NOMO-1 treated with dmso at 0.1 percent for 144 hours (cell line): ENCODE measurements at regions not wholly inside any gene's neighbourhood (a gene's known extent, or its start where the extent isn't known, plus 50 kb on each side); places are given as distances from the start of the nearest gene placed in this dataset.

Experiments used
- DNase-seq: peaks from one replicate; lab custom pipeline; 2025; ENCODE audit not compliant: unreplicated experiment; lab: John Stamatoyannopoulos, UW

DNA sequence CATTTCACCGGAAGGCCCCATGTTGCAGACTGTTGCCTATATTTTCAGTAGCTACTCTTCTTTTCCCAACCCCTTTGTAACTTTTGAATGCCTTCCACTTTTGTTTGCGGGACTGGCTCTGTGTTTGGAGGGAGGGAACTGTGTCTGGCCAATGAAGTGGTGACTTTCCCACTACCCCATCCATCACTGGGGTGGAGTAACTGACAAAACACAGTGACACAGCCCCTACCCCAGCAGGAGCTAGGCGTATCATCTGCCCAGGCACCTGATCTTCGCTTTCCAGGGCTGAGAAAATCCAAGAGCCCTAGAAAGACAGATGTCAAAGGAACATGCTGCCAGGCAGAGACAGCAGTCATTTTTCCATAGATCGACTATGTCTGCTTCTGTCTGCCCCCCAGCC is 710.6 kb upstream of the CELF2 start:
- no peak for DNase-seq

DNA sequence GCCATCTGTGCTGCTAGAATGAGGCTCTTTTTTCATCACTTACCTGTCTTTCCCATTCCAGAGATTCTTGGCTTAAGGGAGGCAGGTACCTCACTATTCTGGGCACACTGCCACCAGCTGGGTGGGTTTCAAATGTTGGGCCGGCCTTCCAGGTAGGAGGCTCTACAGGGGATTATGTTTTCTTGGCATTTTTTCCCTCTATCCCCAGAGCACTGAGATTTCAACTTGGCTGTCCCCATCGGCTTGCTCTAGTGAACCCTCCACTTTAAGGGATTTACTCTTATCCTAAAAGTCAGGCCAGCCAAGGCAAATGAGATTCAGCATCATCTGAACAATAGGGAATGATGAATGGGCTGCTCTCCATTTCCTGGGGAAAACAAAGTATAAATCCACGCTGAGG is 710.1 kb upstream of the CELF2 start:
- no peak for DNase-seq

DNA sequence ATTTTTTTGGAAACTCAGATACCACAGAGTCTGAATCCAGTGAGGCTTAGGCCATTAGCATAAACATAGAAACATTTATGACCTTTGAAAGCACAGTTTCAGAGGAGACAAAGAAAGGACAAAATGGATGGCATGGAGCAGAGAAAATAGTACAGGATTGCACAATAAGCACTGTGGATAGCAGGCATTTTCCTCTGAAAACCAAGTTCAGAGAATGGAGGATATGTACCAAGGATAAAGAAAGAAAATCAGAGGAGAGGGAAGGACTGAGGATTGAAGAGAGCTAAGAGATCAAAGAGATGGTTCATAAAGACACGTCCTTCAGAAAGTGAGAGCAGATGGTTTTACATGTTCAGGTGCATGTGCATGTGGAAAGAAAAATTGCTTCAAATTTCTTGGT is 707.2 kb upstream of the CELF2 start:
- DNase-seq: no peak

DNA sequence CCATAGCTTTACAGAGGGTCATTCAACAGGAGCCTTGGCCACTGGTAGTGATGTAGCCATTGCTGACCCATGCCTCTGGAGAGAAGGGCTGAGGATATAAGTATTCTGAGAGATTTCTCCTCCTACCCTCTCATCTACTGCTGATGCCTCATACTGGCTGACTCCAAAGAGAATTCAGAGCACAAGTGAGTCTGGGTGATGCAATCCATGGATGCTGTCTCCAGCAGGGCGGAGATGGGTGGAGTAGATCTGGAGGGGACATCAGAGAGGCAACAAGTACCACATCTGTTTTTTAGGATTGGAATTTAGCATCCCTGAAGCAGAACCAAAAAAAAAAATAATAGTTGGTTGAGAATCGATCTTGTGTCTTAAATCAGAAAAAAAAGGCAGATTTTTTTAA is 705.7 kb upstream of the CELF2 start:
- no peak for DNase-seq

DNA sequence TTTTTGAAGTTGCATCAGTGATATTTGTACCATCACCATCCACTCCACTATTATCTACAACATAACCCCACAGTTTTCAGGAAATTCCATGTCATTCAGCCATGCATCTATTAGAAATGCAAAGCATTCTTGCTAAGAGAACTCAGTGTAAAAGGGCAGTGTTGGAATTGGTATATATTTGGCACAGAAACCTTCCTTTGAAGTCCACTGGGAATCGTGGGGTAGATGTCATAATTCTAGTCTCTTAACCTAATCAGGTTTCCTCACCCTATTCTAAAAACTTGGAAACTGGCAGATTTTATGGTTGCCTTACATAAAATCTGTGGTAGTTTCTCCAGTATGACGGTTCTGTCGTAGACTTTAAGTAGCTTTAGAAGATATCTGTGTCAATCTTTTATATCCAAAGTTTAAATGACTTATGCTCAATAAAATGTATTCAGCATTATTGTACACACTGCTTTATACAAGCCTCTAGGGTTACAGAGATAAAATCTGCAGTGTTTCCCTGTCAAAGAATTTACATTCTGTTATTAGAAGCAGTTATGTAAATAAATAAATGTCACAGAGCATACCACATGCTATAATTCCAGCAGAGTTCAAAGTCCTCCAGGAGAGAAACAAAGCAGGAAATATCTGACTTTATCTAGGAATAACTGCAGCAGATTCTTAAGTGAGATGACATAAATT is 704.4 kb upstream of the CELF2 start:
- no peak for DNase-seq

DNA sequence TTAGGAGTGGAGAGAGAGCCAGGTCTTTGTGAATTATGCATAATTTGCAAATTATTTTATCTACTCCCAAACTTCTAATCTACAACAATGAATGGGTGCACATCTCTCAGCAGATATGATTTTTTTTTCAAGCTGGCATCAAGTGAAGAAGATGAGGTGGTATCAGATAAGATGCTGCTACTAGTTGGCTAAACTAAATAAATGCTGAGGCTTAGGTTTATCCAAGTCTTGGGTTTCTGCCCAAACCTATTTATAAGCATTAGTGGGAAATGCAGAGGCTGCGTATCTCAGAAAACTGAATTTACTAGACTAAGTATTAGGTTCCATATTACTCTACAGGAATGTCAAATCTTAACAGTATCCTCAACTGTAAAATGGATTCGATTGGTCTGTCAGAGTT is 703.0 kb upstream of the CELF2 start:
- DNase-seq: no peak

DNA sequence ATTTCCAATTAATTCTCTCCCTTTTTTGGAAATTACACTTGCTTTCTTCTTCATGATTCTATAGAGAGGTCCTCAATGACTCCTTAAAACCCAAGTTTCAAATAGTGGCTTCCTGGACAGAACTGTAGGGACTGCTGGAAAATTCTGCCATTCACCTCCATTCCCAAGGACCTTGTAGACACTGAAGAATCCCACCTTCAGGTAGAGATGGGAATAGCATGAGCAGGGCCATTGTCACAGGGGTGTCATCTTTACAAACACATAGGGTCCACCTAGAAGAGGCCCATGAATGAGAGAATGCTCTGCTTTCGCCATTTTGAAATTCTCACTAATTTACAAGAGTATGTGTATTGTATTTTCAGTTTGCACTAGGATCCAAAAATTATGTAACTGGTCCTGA is 701.7 kb upstream of the CELF2 start:
- DNase-seq: no peak

DNA sequence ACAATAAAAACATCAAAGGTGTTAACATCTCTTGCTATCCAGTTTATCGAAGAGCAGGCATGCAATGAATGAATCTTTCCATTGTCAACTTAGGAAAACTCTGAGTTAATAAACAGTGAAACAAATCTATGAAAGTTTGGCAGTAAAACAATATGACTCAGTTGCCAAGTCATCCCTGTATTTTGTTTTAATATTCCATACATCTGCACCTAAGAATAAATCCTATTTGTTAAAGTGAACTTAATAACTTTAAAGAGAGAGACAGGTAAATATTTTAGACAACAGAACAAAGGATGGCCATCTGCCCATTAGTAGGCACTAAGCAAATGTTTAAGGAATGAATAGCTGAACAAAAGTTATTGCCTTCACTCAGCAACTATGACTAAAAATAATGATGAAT is 700.5 kb upstream of the CELF2 start:
- no peak for DNase-seq

DNA sequence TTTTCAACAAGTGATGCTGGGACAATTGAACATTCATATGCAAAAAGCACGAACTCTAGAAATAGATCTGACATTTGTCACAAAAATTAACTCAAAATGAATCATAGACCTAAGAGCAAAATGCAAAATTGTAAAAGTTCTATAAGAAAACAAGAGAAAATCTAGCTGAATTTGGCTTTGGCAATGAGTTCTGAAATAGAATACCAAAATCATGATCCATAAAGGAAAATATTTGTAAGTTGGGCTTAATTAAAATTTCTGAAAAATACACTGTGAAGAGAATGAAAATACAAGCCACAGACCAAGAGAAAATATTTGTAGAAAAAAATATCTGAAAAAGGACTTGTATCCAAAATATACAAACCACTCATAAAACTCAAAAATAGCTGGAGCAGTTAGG is 698.8 kb upstream of the CELF2 start:
- no peak for DNase-seq

DNA sequence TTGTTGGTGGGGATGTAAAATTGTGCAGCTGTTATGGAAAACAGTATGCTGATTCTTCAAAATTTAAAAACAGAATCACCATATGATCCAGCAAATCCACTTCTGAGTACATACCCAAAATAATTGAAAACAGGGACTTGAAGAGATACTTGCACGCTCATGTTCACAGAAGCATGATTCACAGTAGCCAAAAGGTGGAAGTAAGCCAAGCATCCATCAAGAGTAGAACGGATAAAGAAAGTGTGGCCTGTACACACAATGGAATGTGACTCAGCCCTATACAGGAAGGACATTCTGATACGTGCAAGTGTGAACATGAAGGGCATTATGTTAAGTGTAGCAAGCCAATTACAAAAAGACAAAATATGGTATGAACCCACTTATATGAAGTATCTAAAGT is 696.7 kb upstream of the CELF2 start:
- no peak for DNase-seq

DNA sequence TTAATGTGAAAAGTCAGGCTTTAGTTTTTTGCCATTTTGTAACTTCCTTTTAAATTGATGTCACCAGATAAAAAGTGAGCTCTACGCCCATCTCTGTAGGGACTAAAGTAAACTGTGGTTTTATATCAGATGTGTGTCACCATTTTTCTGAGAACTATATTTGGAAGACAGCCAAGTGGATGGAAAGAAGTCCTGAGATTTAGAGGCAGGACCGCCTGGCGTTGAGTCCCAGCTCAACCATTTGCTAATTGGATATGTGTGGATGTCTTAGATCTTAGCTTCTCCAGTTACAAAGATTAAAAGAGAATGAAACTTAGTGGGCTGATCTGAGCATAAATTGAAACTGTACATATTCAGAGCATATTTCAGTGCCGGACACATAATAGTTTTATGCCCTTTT is 691.6 kb upstream of the CELF2 start:
- DNase-seq: no peak

DNA sequence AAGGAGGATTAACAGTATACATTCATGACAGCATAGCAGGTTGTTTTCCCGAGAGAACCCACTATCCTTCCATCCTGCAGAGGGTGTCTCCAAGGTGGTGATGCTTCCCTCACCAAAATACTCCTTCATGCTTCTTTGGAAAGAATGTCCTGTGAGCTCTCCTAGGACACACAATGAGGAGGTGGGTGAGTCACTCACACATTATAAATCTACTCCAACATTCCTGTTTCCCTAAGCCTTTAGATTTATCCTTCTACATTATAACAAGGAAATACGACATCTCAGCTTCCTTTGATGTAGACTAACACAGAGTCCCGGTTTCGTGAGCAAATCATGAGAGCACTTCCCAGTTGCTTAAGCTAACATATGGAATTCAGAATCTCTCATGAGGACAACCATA is 689.7 kb upstream of the CELF2 start:
- DNase-seq: no peak

DNA sequence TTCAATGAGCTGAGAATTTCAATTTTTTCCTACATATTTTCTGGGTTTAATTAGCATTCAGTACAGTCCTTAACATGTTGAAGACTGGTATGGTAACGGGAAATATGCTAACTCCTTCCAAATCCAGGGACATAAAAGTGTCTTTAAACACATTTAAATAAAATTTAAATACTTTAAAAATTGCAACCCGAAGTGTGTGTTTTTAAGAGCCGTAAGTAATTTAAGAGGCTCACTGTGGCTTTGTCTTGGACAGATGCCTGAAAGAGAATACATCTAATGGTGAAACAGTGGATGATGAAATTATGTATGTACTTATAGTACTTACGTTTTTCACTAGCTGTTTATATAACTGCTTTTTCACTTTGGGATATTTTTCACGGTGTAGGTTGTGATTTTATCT is 687.3 kb upstream of the CELF2 start:
- DNase-seq: no peak

DNA sequence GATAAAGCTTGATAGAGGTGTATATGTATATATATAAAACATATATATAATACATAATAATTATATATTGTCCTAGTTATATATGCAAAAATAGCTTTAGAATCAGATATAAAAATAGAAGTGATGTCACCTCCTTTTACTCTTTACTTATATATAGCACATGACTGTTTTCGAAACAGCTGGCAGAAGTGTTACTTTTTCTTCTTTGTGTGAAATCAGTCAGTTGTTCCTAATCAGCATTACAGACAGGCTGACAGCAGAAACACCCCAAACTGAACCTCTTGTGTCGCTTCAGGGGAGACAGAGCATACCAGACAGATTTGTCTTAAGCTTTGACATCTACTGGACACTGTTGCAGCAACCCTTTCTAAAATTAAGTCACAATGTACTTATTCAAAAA is 684.9 kb upstream of the CELF2 start:
- no peak for DNase-seq

DNA sequence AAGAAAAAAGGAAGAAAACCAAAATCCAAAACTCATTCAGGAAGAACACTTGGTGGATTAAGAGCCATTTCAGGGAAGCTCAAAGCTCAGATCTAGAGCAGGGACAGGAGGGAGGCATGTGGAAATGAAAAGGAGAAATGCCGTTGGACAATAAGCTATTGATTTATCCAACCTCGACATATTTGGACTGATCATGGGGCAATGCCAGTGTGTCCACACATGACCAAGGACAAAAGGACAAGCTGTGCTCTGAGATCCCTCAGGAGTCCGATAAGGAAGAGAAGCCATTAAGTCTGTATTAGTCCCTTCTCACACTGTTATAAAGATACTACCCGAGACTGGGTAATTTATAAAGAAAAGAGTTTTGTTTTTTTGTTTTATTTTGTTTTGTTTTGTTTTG is 684.0 kb upstream of the CELF2 start:
- DNase-seq: no peak

DNA sequence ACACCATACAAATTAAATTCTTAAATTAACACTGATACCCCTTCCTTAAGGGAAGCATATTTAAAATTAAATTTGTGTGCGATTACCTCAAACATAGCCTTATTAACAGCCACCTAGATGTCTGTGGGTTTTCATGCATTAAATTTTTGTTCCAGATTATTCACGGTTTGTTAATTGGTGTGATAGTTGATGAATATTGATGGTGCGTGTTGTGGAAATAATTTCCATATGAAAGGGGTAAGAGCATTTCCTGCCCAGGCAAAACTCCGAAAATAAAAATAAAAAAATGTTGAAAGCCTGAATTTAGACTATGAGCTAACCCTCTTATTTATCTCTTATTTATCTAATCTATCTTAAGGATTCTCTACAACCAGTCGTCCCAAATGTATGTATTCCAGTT is 679.3 kb upstream of the CELF2 start:
- DNase-seq: no peak

DNA sequence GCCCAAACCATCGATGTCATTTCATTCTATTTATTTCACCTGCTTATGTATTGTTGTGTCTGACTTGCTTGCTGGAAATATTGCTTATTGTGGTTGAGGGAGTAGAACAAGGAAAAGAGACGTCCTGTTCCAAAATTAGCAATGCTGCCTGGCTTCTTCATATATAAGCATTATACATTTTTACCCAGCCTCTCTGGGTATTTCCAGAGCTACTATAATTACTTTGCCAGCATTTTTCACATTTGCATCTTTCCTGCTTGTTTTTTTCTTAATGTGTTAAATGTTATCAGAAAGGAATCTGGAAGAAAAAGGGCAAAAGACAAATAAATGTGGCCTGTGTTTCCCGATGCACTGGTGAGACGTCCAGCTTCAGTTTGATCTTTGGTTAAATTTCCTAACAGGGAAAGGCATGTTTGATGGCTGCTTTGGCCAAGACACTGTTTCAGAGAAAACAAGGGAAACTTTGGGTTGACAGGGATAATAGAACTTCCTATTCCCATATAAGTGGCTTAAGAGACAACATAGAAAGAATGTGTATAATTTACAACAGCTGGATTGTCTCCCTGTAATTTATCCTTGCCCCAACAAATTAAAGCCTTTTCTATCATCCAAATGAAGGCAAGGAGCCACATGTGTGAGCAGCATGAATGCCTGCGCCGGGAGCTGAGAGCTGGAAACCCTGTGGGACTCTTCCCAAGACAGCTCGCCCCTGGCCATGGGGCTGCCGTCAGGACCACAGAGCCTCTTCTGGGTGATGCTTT is 671.1 kb upstream of the CELF2 start:
- DNase-seq: no peak

DNA sequence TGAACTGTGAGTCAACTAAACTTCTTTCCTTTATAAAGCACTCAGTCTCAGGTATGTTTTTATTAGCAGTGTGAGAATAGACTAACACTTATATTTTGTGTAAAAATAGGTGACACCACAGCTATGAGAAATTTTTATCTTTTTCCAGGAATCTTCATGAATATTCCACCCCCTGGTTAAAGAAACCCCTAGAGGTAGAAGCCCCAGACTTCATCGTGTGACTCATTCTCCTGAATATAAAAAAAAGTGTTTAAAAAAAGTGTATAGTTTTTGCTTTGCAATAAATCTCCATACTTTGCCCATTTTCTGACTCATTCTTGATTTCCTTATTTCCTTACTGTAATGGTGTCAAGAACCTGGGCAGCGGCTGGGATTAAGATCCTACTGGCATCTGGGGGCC is 667.6 kb upstream of the CELF2 start:
- no peak for DNase-seq

DNA sequence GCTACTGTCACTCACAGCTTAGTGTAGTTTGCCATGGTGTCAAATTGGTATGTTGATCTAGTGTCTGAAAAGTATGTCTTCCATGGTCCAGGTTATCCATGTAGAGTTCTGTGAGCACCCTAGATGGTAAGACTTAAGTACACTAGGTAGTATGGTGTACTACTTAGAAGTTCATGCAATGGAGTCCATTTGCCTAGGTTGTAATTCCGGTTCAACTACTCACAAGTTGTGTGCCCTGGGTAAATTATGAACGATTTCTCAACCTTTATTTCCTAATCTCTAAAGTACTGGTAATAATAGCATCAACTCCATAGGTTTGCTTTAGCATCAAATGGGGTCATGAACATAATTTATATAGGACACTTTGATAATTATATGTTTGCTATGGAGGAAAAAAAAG is 666.2 kb upstream of the CELF2 start:
- no peak for DNase-seq

DNA sequence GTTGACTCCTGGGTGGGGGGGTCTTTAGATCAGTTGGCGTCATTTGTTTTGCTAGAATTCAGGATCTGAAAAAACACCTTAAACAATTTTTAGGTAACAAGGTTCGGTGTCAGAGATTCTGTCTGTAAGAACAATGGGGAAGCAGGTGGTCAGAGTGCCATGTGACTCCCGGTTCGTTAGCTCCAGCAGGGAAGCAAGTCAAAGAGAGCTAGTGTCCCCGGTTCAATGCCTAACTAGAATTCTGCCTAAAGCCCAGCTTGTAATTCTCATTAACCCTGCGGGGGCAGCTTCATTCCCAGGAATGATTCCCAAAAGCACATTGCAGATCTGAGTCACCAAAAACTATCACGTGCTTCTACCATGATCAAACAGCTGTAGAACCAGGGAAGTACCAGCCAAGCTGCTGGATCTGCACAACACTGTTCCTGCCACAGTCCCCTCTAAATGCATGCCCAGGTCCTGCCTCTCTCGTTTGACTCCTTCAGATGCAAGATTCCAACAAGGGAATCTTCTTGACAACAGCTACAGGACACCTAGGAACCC is 664.3 kb upstream of the CELF2 start:
- DNase-seq: no peak

DNA sequence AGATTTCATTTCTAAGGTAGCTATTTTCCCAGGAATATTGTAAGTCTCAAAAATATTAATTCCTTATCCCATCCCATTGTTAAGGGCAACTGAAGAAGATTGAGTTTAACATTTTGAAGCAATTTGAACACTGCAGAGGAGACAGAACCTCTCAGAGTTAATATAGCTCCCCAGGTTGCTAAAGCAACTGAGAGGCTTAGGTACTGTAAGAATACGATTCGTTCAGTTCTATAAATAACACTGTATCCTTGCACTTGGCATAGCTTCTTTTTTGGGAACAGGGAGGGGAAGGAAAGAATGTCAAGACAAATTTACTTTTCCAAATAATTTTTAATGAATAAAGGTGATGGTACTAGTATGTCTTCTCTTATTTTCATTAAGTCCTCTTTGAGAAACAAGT is 658.4 kb upstream of the CELF2 start:
- DNase-seq: no peak

DNA sequence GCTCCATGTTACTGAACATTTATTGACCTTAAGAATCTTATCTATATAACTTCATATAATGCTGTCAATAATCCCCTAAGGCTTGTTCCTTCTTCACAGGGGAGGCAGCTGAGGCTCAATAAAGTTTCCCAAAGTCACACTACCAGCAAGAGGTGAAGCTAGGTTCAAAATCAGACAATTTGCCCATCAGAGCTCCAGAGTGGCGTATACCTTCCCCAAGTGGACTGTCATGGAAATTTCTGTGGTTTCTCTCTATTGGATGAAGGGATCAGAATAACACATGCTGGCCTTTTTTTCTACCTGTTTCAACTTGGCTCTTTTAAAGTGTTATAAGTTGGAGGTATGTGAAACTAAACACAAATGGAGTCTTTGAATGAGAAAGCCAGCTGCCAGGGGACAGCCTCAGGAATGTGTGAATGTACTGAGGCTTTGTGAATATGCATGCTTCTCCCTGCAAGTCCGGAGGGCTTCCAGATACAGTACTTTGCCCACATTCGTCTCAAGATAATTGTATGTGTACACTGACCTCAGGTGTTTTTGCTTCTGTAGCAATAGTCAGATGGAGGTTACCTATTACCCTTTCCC is 656.3 kb upstream of the CELF2 start:
- DNase-seq: no peak
